Gastroesophageal sphincter (tissue), 4 donors: ENCODE measurements at regions not wholly inside any gene's neighbourhood (a gene's known extent, or its start where the extent isn't known, plus 50 kb on each side); places are given as distances from the start of the nearest gene placed in this dataset.

Experiments
- ATAC-seq: fragments of 150-250 bp; one replicate; pipeline ENCODE4 v1.9.1; 2016; ENCODE audit warnings: mild to moderate bottlenecking, moderate library complexity
- H3K27ac ChIP-seq, 4 donors: fragments of 200-600 bp; sonication (generic) in 3 of 4; 1 replicate in 3 of 4; 2 replicates in 1 of 4; pipeline ENCODE4 v1.5.1; 2016 to 2019
- H3K27me3 ChIP-seq: fragments of 200-600 bp; sonication (generic); one replicate; pipeline ENCODE4 v1.5.1; 2019
- H3K36me3 ChIP-seq, 2 donors: fragments of 200-600 bp; sonication (generic); one replicate each; pipeline ENCODE4 v1.5.1; 2019; ENCODE audit warnings: control low read depth in 1 of 2
- H3K4me1 ChIP-seq, 3 donors: fragments of 200-600 bp; sonication (generic); 1 replicate in 2 of 3; 2 replicates in 1 of 3; pipeline ENCODE4 v1.5.1; 2016 to 2019; ENCODE audit warnings: control low read depth in 2 of 3
- H3K4me3 ChIP-seq, 2 donors: fragments of 200-600 bp; sonication (generic); one replicate each; pipeline ENCODE4 v1.5.1; 2019; ENCODE audit warnings: mild to moderate bottlenecking in 1 of 2, moderate library complexity in 1 of 2
- H3K9me3 ChIP-seq, 3 donors: fragments of 200-600 bp; sonication (generic); one replicate each; pipeline ENCODE4 v1.5.1; 2017 to 2019; ENCODE audit warnings: control low read depth in 2 of 3
- EP300 ChIP-seq: sonication (generic); formaldehyde crosslinking; IDR thresholded peaks from one replicate; pipeline ENCODE4 v1.6.1; 2017; ENCODE audit warnings: antibody characterized with exemption, mild to moderate bottlenecking
- POLR2A ChIP-seq, 2 donors: fragments of 450-650 bp; IDR thresholded peaks; one replicate each; pipeline ENCODE4 v1.6.1; 2017; ENCODE audit warnings: antibody characterized with exemption in 2 of 2, mild to moderate bottlenecking in 2 of 2, moderate library complexity in 1 of 2
- POLR2AphosphoS5 ChIP-seq: sonication (generic); formaldehyde crosslinking; IDR thresholded peaks from one replicate; pipeline ENCODE4 v1.6.1; 2017; ENCODE audit warnings: antibody characterized with exemption
- WGBS, 2 donors: methylation state at CpG; one replicate each; pipeline ENCODE4 v1.1.5; 2018; ENCODE audit warnings: low coverage in 1 of 2; 5-methylcytosine and 5-hydroxymethylcytosine counted together
- TF ChIP-seq, protein P1 (sequence below), 4 experiments: fragments of 200-600 bp in 2 of 4; fragments of 450-650 bp in 2 of 4; sonication (generic) in 1 of 4; IDR thresholded peaks; one replicate each; pipeline ENCODE4 v1.5.1; 2017 to 2019; ENCODE audit warnings: antibody characterized with exemption in 4 of 4, mild to moderate bottlenecking in 2 of 4, moderate library complexity in 2 of 4

DNA sequence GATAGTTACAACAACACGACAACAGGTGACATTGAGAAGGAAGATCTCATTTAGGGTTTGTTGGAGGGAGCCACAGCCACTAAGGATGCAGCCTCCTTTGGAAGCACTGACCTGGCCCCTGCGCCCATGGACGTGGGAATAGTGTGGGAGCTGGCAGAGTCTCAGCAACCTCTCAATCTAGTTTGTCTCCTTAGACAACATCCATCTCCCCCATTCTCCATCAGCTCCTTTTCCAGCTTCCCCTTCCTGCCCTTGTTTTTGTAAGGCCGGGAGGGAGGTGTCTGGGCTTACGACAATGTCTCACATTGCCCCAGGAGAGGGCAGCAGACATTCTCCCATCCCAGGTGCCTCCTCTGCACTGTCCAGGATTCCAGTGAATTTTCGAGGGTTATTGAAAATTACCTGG is 170.2 kb upstream of the PZP start:
- Histone ChIP-seq H3K27me3 (no peaks in the 10 kb centered on the region), H3K9me3 (no peaks in the 10 kb centered on the region), H3K27ac (no peak overlapping the region), H3K4me1 (no peaks in the 10 kb centered on the region), H3K4me3 (no peak overlapping the region), H3K36me3 (no peaks in the 10 kb centered on the region)
- whole genome bisulfite sequencing, 2 donors, result 44 to 48% methylated on average over 3 to 4 of the region's 6 CpGs
- TF ChIP-seq POLR2A (IDR thresholded peaks at IDR 0.05) (no peak), POLR2AphosphoS5 (no peak), EP300 (no peak)
- TF ChIP-seq, protein P1, sequence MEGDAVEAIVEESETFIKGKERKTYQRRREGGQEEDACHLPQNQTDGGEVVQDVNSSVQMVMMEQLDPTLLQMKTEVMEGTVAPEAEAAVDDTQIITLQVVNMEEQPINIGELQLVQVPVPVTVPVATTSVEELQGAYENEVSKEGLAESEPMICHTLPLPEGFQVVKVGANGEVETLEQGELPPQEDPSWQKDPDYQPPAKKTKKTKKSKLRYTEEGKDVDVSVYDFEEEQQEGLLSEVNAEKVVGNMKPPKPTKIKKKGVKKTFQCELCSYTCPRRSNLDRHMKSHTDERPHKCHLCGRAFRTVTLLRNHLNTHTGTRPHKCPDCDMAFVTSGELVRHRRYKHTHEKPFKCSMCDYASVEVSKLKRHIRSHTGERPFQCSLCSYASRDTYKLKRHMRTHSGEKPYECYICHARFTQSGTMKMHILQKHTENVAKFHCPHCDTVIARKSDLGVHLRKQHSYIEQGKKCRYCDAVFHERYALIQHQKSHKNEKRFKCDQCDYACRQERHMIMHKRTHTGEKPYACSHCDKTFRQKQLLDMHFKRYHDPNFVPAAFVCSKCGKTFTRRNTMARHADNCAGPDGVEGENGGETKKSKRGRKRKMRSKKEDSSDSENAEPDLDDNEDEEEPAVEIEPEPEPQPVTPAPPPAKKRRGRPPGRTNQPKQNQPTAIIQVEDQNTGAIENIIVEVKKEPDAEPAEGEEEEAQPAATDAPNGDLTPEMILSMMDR (IDR thresholded peaks at IDR 0.05), result no peak
- ATAC-seq, result no peak

DNA sequence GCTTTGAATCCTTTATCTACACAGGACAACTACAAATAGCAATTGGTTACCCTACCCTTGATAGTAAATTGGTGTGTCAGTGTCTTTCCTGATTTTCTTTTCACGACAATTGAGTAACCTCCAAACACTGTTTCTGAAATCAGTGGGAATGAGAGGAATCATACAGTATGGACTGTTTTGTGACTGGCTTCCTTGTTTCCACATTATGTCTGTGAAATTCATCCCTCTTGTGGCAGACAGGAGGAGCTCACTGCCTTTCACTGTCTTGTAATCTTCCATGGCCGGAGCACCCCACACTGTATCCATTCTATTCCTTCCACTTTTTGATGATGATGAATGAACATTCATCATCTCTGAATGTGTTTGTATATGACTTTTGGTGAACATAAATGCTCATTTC is 164.0 kb upstream of the PZP start:
- Histone ChIP-seq H3K9me3 (no peaks in the 10 kb centered on the region), H3K4me3 (no peak overlapping the region), H3K4me1 (no peaks in the 10 kb centered on the region), H3K27ac (no peak overlapping the region), H3K36me3 (no peaks in the 10 kb centered on the region), H3K27me3 (no peaks in the 10 kb centered on the region)
- no peak for TF ChIP-seq POLR2AphosphoS5
- TF ChIP-seq, protein P1 (IDR thresholded peaks at IDR 0.05), result peak in 1 of 4 experiments; percentile 20
- no peak for TF ChIP-seq POLR2A (IDR thresholded peaks at IDR 0.05)
- TF ChIP-seq EP300, result no peak
- WGBS, 2 donors, result 57 to 70% methylated on average over 1 to 2 of the region's 2 CpGs
- no peak for ATAC-seq

DNA sequence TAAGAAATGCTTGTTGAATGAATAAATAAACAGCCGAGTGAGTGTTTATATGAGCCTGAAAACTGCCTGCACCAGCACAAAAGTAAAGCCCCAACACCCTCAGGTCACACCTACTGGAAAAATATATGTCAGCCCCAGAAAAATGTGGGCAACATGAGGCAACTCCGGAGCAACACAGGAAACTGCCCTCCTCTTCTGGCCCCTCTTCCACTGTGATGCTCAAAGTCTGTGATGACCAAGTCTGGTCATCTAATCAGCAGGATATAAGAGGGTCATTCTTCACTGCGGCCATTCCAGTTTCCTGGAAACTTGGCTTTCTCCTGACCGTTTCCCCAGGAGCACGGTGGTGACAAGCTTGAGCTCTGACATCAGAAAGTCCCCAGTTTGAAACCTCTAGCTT is 159.6 kb upstream of the PZP start:
- peaks cover 0 to 6% (median 0%) of the 10 kb centered on the region in 3 donors for H3K4me1 ChIP-seq
- H3K9me3 ChIP-seq, result no peaks in the 10 kb centered on the region
- no peak overlapping the region for H3K4me3 ChIP-seq
- 30 to 62% methylated on average over 4 of the region's 5 CpGs for WGBS, 2 donors
- TF ChIP-seq POLR2AphosphoS5 (no peak), POLR2A (IDR thresholded peaks at IDR 0.05) (no peak), EP300 (no peak)
- TF ChIP-seq, protein P1 (IDR thresholded peaks at IDR 0.05), result no peak
- H3K27me3 ChIP-seq, result no peaks in the 10 kb centered on the region
- H3K27ac ChIP-seq, result no peak overlapping the region
- no peak for ATAC-seq
- H3K36me3 ChIP-seq, result no peaks in the 10 kb centered on the region

DNA sequence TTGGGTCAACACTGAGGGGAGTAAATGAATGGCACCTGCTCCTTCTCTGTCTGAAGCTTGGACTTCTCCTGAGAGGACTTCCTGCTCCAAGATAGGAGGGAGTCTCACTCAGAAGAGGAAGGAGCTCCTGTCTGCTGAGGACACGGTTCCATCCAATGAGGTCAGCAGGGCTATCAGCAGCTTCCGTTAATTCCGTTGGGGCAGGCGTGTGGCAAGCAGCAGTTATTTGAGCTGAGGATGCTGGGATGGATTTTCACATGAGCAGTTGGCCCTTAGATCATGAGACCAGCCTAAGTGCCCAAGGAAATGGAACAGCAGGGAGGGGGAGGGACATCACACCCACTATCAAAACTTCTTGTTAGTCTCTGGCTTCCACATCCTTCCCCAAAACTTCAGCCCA is 159.0 kb upstream of the PZP start:
- Histone ChIP-seq H3K27ac (no peak overlapping the region), H3K27me3 (no peaks in the 10 kb centered on the region), H3K36me3 (no peaks in the 10 kb centered on the region), H3K4me3 (no peak overlapping the region), H3K9me3 (no peaks in the 10 kb centered on the region), H3K4me1 (peaks cover 0 to 6% (median 0%) of the 10 kb centered on the region in 3 donors)
- TF ChIP-seq POLR2A (IDR thresholded peaks at IDR 0.05) (no peak), EP300 (no peak), POLR2AphosphoS5 (no peak)
- TF ChIP-seq, protein P1 (IDR thresholded peaks at IDR 0.05), result no peak
- WGBS, 2 donors, result no CpG with 5 or more reads among the region's 4 CpGs
- no peak for ATAC-seq

DNA sequence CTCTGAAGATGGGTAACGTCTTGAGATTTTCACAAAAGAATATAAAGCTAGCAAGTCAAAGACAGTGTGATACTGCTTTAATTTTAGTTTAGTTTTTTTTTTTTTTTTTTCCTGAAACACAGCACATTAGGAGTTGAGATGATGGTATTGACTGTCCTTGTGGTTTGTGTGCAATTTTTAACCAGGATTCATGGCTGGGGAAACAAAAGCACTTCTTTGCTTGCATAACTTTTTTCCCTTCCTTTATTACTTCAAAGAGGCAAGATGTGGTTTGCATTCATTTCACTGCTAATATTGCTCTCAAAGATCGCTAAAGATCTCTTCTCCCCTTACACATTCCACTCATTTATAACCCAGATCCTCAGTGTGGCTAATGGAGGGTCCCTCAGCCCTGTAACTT is 157.1 kb upstream of the PZP start:
- H3K27me3 ChIP-seq, result no peaks in the 10 kb centered on the region
- no peak overlapping the region for H3K4me3 ChIP-seq
- no peak overlapping the region for H3K27ac ChIP-seq
- H3K9me3 ChIP-seq, result no peaks in the 10 kb centered on the region
- 75% methylated on average over 2 of the region's 2 CpGs for WGBS, 2 donors
- no peak for TF ChIP-seq POLR2A (IDR thresholded peaks at IDR 0.05)
- no peak for TF ChIP-seq POLR2AphosphoS5
- TF ChIP-seq EP300, result no peak
- TF ChIP-seq, protein P1 (IDR thresholded peaks at IDR 0.05), result no peak
- ATAC-seq, result no peak
- no peaks in the 10 kb centered on the region for H3K36me3 ChIP-seq
- peaks cover 0 to 6% (median 0%) of the 10 kb centered on the region in 3 donors for H3K4me1 ChIP-seq
